ENCODE measurements at regions not wholly inside any gene's neighbourhood (a gene's known extent, or its start where the extent isn't known, plus 50 kb on each side); places are given as distances from the start of the nearest gene placed in this dataset.

GRCh38 chrX:79623098-79623762 is 256.1 kb upstream of the ITM2A start:
- TF ChIP-seq EZH2phosphoT487 (IDR thresholded peaks at IDR 0.05; ENCODE audit: borderline replicate concordance, low read length) = no peak
- TF ChIP-seq, protein P1, sequence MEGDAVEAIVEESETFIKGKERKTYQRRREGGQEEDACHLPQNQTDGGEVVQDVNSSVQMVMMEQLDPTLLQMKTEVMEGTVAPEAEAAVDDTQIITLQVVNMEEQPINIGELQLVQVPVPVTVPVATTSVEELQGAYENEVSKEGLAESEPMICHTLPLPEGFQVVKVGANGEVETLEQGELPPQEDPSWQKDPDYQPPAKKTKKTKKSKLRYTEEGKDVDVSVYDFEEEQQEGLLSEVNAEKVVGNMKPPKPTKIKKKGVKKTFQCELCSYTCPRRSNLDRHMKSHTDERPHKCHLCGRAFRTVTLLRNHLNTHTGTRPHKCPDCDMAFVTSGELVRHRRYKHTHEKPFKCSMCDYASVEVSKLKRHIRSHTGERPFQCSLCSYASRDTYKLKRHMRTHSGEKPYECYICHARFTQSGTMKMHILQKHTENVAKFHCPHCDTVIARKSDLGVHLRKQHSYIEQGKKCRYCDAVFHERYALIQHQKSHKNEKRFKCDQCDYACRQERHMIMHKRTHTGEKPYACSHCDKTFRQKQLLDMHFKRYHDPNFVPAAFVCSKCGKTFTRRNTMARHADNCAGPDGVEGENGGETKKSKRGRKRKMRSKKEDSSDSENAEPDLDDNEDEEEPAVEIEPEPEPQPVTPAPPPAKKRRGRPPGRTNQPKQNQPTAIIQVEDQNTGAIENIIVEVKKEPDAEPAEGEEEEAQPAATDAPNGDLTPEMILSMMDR (conservative IDR thresholded peaks at IDR 0.05; ENCODE audit: low read depth, low read length) = no peak
- no peak for TF ChIP-seq EZH2 (IDR thresholded peaks at IDR 0.05; ENCODE audit: low read length, unreplicated experiment)
- no peak overlapping the region for H2AFZ ChIP-seq (ENCODE audit: low read length)
- no peaks in the 10 kb centered on the region for H3K9me2 ChIP-seq (replicated peaks; ENCODE audit: low read length)
- H3K27me3 ChIP-seq (ENCODE audit: low read length) = no peaks in the 10 kb centered on the region
- ChIA-PET CTCF (no interaction called here), POLR2A (ENCODE audit: unreplicated experiment) (no interaction called here)
- no peaks in the 10 kb centered on the region for H4K20me1 ChIP-seq (ENCODE audit: low read length)
- no peak overlapping the region for H3K27ac ChIP-seq (ENCODE audit: low read length)
- H3K9ac ChIP-seq (ENCODE audit: low read length) = no peak overlapping the region
- DNase-seq (no peak), ATAC-seq (no peak)
- H3K36me3 ChIP-seq (ENCODE audit: low read depth, low read length) = no peaks in the 10 kb centered on the region
- H3K9me3 ChIP-seq (ENCODE audit: low read length) = no peaks in the 10 kb centered on the region
- H3K4me1 ChIP-seq (ENCODE audit: insufficient read depth, low read length) = no peaks in the 10 kb centered on the region
- no TSS peak for BruUV-seq (replicated peaks)
- no peak overlapping the region for H3K4me3 ChIP-seq (ENCODE audit: low read length)
- H3K4me2 ChIP-seq (ENCODE audit: low read length) = no peak overlapping the region
- H3K79me2 ChIP-seq (ENCODE audit: low read length) = no peaks in the 10 kb centered on the region
- H3F3A ChIP-seq (ENCODE audit: low read length, unreplicated experiment) = no peaks in the 10 kb centered on the region
- intact Hi-C loops (cut with micrococcal nuclease) = no loop called here

- no peak overlapping the region for H2AFZ ChIP-seq (ENCODE audit: low read length)
- TF ChIP-seq EZH2 (IDR thresholded peaks at IDR 0.05; ENCODE audit: low read length, unreplicated experiment) = no peak
- TF ChIP-seq EZH2phosphoT487 (IDR thresholded peaks at IDR 0.05; ENCODE audit: borderline replicate concordance, low read length) = no peak
- TF ChIP-seq, protein P1 (conservative IDR thresholded peaks at IDR 0.05; ENCODE audit: low read depth, low read length) = no peak
- ChIA-PET POLR2A (ENCODE audit: unreplicated experiment) (no interaction called here), CTCF (no interaction called here)
- no peaks in the 10 kb centered on the region for H3K36me3 ChIP-seq (ENCODE audit: low read depth, low read length)
- H3K9me2 ChIP-seq (replicated peaks; ENCODE audit: low read length) = no peaks in the 10 kb centered on the region
- H3K4me1 ChIP-seq (ENCODE audit: insufficient read depth, low read length) = no peaks in the 10 kb centered on the region
- no peak overlapping the region for H3K4me3 ChIP-seq (ENCODE audit: low read length)
- no TSS peak for BruUV-seq (replicated peaks)
- H3K79me2 ChIP-seq (ENCODE audit: low read length) = no peaks in the 10 kb centered on the region
- intact Hi-C loops (cut with micrococcal nuclease) = no loop called here
- H3K27me3 ChIP-seq (ENCODE audit: low read length) = no peaks in the 10 kb centered on the region
- no peaks in the 10 kb centered on the region for H4K20me1 ChIP-seq (ENCODE audit: low read length)
- H3K4me2 ChIP-seq (ENCODE audit: low read length) = no peak overlapping the region
- ATAC-seq (no peak), DNase-seq (no peak)
- no peaks in the 10 kb centered on the region for H3F3A ChIP-seq (ENCODE audit: low read length, unreplicated experiment)
- no peak overlapping the region for H3K9ac ChIP-seq (ENCODE audit: low read length)
- no peak overlapping the region for H3K27ac ChIP-seq (ENCODE audit: low read length)
- H3K9me3 ChIP-seq (ENCODE audit: low read length) = no peaks in the 10 kb centered on the region
These were observed 251.1 kb upstream of the ITM2A start for GRCh38 chrX:79618280-79618679.

DNA sequence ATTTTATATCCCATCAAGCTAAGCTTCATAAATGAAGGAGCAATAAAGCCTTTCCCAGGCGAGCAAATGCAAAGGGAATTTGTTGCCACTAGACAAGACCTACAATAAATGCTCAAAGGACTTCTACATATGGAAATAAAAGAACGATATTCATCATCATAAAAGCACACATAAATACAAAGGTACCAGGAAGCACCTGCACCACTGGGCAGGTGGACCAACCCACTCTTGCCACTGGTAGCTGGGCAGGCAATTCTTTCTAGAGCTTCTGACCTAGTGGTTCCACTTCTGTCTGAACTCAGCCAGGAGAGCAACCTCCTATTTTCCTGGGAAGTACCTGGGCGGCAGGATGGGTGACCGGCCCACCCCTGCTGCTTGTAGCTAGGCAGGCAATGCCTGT is 237.2 kb upstream of the ITM2A start:
- ChIA-PET POLR2A (ENCODE audit: unreplicated experiment) (no interaction called here), CTCF (no interaction called here)
- H3K4me2 ChIP-seq (ENCODE audit: low read length) = no peak overlapping the region
- TF ChIP-seq, protein P1 (conservative IDR thresholded peaks at IDR 0.05; ENCODE audit: low read depth, low read length) = no peak
- no peaks in the 10 kb centered on the region for H3K79me2 ChIP-seq (ENCODE audit: low read length)
- H2AFZ ChIP-seq (ENCODE audit: low read length) = no peak overlapping the region
- H3K4me3 ChIP-seq (ENCODE audit: low read length) = no peak overlapping the region
- intact Hi-C loops (cut with micrococcal nuclease) = no loop called here
- no peak overlapping the region for H3K27ac ChIP-seq (ENCODE audit: low read length)
- no peaks in the 10 kb centered on the region for H3K27me3 ChIP-seq (ENCODE audit: low read length)
- H3K9me2 ChIP-seq (replicated peaks; ENCODE audit: low read length) = no peaks in the 10 kb centered on the region
- ATAC-seq (no peak), DNase-seq (no peak)
- H3K9me3 ChIP-seq (ENCODE audit: low read length) = no peaks in the 10 kb centered on the region
- BruUV-seq (replicated peaks) = no TSS peak
- no peaks in the 10 kb centered on the region for H3F3A ChIP-seq (ENCODE audit: low read length, unreplicated experiment)
- no peaks in the 10 kb centered on the region for H4K20me1 ChIP-seq (ENCODE audit: low read length)
- no peaks in the 10 kb centered on the region for H3K36me3 ChIP-seq (ENCODE audit: low read depth, low read length)
- H3K4me1 ChIP-seq (ENCODE audit: insufficient read depth, low read length) = no peaks in the 10 kb centered on the region
- no peak overlapping the region for H3K9ac ChIP-seq (ENCODE audit: low read length)
